ENCODE measurements at regions not wholly inside any gene's neighbourhood (a gene's known extent, or its start where the extent isn't known, plus 50 kb on each side); places are given as distances from the start of the nearest gene placed in this dataset.

DNA sequence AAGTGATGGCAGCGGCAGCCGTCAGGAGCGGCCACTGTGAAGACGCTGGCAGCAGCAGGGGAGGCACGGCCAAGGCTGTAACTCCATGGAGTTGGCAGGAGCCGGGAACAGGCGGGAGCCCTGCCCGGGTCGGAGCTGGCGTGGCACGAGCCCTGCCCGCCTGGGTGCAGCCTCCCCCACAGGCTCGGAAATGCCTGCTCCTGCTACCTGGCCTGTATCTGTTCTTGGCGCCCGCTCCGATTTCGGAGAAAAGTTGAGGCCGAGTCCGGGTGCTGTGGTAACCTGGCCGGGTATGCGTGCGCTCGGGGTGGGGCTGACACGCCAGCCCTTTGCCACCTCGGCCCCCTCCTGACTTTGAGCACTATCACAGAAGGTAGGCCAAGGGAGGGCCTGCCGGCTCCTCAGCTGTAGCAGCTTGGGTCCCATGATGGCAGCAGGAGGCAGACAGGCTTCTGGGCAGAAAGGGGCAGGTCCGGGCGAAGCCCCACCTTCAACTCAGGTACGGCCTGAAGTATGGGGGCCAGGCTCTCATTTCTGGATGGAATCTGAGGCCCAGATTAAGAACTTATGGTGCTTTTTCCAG is 51.2 kb upstream of the SHISA3 start:
- POLR2A ChIA-PET, result no interaction called here
- Mint-ChIP-seq H3K36me3 (no peaks in the 10 kb centered on the region), H3K4me1 (no peaks in the 10 kb centered on the region), H3K27me3 (peaks cover 3 to 6% (median 4%) of the 10 kb centered on the region in 5 donors), H3K4me3 (no peak overlapping the region), H3K27ac (no peak overlapping the region), H3K9me3 (no peaks in the 10 kb centered on the region)
- ATAC-seq (no peak), DNase-seq (no peak)

DNA sequence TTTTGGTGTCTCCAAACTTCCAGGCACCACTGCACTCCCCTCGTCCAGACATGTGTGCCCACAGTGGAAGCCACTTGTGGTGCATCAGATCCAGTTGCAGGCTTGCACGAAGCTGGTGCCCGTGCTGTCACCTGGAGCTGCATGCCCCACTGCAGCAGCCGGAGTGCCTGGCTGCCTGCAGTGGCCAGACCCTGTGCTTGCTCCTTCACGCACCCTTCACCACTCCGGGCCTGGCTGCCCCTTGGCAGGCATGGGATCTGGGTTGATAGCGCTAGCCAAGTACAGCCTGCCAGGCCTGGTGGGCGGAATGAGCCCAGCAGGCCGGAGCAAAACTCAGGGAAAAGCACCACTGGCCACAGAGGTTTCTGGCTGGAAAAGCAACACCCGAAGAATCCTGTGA is 50.2 kb upstream of the SHISA3 start:
- Mint-ChIP-seq H3K27ac (no peak overlapping the region), H3K4me1 (no peaks in the 10 kb centered on the region), H3K9me3 (no peaks in the 10 kb centered on the region), H3K27me3 (peaks cover 4 to 14% (median 11%) of the 10 kb centered on the region in 5 donors), H3K4me3 (no peak overlapping the region), H3K36me3 (no peaks in the 10 kb centered on the region)
- ATAC-seq, result no peak
- no peak for DNase-seq
- POLR2A ChIA-PET, result no interaction called here
